Peyer's patch (tissue), 4 donors: ENCODE measurements at regions not wholly inside any gene's neighbourhood (a gene's known extent, or its start where the extent isn't known, plus 50 kb on each side); places are given as distances from the start of the nearest gene placed in this dataset.
"Not testable (repeated sequence)": the region's sequence is repeated elsewhere in the genome, so short reads cannot be mapped to it uniquely, and the experiment has no call there.

Experiments
- CTCF ChIP-seq, 6 experiments: fragments of 450-650 bp in 4 of 6; fragments of 200-600 bp in 2 of 6; sonication (generic) in 1 of 6; IDR thresholded peaks; one replicate each; pipeline ENCODE4 v1.5.1; 2017 to 2019; ENCODE audit warnings: antibody characterized with exemption in 6 of 6, mild to moderate bottlenecking in 3 of 6, moderate library complexity in 1 of 6
- POLR2A ChIP-seq, 2 donors: fragments of 450-650 bp; IDR thresholded peaks; one replicate each; pipeline ENCODE4 v1.5.1; 2017; ENCODE audit warnings: antibody characterized with exemption in 2 of 2, mild to moderate bottlenecking in 2 of 2, moderate library complexity in 2 of 2

- TF ChIP-seq CTCF, POLR2A (IDR thresholded peaks at IDR 0.05): not testable (repeated sequence)
Observed at GRCh38 chr4:3585567-3585966, 53.3 kb upstream of the LRPAP1 start.
